ENCODE measurements at regions not wholly inside any gene's neighbourhood (a gene's known extent, or its start where the extent isn't known, plus 50 kb on each side); places are given as distances from the start of the nearest gene placed in this dataset.

- Mint-ChIP-seq H3K36me3 (ENCODE audit: low read depth, unreplicated experiment) (no peaks in the 10 kb centered on the region), H3K4me1 (ENCODE audit: unreplicated experiment) (no peaks in the 10 kb centered on the region), H3K27me3 (ENCODE audit: unreplicated experiment) (no peaks in the 10 kb centered on the region), H3K9me3 (ENCODE audit: unreplicated experiment) (no peaks in the 10 kb centered on the region), H3K27ac (ENCODE audit: unreplicated experiment) (no peak overlapping the region), H3K4me3 (ENCODE audit: unreplicated experiment) (no peak overlapping the region)
- TF ChIP-seq, protein P1, sequence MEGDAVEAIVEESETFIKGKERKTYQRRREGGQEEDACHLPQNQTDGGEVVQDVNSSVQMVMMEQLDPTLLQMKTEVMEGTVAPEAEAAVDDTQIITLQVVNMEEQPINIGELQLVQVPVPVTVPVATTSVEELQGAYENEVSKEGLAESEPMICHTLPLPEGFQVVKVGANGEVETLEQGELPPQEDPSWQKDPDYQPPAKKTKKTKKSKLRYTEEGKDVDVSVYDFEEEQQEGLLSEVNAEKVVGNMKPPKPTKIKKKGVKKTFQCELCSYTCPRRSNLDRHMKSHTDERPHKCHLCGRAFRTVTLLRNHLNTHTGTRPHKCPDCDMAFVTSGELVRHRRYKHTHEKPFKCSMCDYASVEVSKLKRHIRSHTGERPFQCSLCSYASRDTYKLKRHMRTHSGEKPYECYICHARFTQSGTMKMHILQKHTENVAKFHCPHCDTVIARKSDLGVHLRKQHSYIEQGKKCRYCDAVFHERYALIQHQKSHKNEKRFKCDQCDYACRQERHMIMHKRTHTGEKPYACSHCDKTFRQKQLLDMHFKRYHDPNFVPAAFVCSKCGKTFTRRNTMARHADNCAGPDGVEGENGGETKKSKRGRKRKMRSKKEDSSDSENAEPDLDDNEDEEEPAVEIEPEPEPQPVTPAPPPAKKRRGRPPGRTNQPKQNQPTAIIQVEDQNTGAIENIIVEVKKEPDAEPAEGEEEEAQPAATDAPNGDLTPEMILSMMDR (IDR thresholded peaks at IDR 0.05; ENCODE audit: unreplicated experiment) = no peak
- no peak for DNase-seq (ENCODE audit: low spot score)
These were observed 385.5 kb upstream of the SLC30A5 start for GRCh38 chr5:68708156-68708841.

GRCh38 chr5:68708842-68709170 is 385.0 kb upstream of the SLC30A5 start:
- TF ChIP-seq, protein P1 (IDR thresholded peaks at IDR 0.05; ENCODE audit: unreplicated experiment) = no peak

DNA sequence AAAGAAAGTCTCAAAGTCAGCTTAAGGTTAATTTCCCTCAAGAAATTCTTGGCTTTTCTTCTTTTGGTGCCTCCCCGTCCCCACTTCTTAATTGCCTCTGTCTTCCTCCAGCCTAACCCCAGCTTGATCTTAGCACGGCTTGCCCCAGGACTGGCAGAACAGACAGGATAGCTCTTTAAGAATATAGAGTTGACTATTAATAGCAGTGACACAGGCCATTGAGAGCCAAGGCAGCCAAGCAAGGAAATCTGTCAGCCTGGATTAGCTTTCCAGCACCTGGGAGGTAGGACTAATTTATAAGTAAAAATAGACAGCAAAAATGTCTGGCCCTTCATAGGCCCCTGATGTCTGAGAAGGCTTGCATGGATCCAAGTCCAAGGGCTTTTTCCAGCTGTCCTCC is 384.6 kb upstream of the SLC30A5 start:
- no peaks in the 10 kb centered on the region for H3K36me3 Mint-ChIP-seq (ENCODE audit: low read depth, unreplicated experiment)
- H3K27ac Mint-ChIP-seq (ENCODE audit: unreplicated experiment) = no peak overlapping the region
- TF ChIP-seq, protein P1 (IDR thresholded peaks at IDR 0.05; ENCODE audit: unreplicated experiment) = no peak
- DNase-seq (ENCODE audit: low spot score) = no peak
- H3K27me3 Mint-ChIP-seq (ENCODE audit: unreplicated experiment) = no peaks in the 10 kb centered on the region
- H3K4me3 Mint-ChIP-seq (ENCODE audit: unreplicated experiment) = no peak overlapping the region
- H3K9me3 Mint-ChIP-seq (ENCODE audit: unreplicated experiment) = no peaks in the 10 kb centered on the region
- no peaks in the 10 kb centered on the region for H3K4me1 Mint-ChIP-seq (ENCODE audit: unreplicated experiment)

More at GRCh38 chr5:68708842-68709170, 385.0 kb upstream of the SLC30A5 start:
- Mint-ChIP-seq H3K27ac (ENCODE audit: unreplicated experiment) (no peak overlapping the region), H3K27me3 (ENCODE audit: unreplicated experiment) (no peaks in the 10 kb centered on the region), H3K9me3 (ENCODE audit: unreplicated experiment) (no peaks in the 10 kb centered on the region), H3K36me3 (ENCODE audit: low read depth, unreplicated experiment) (no peaks in the 10 kb centered on the region), H3K4me3 (ENCODE audit: unreplicated experiment) (no peak overlapping the region), H3K4me1 (ENCODE audit: unreplicated experiment) (no peaks in the 10 kb centered on the region)
- no peak for DNase-seq (ENCODE audit: low spot score)

DNA sequence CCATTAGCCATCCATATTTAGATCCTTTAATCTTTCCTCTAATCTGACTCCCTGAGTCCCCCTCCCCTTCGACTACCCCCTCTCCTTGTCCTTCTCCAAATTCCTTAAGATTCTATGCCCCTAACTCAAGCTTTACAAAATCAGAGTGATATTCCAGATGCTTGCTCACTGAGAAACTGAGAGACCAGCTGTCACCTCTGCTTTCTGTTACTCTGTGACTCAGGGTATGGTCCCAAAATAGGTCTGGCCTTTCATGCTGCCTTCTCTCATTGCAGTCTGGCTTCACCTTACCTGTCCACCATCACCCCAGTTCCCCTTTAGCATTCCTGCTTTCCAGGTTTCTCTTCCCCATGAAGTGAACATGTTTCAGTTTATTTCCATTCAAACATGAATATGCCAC is 383.3 kb upstream of the SLC30A5 start:
- TF ChIP-seq, protein P1 (IDR thresholded peaks at IDR 0.05; ENCODE audit: unreplicated experiment) = no peak
- Mint-ChIP-seq H3K27me3 (ENCODE audit: unreplicated experiment) (no peaks in the 10 kb centered on the region), H3K4me3 (ENCODE audit: unreplicated experiment) (no peak overlapping the region), H3K4me1 (ENCODE audit: unreplicated experiment) (no peaks in the 10 kb centered on the region), H3K9me3 (ENCODE audit: unreplicated experiment) (no peaks in the 10 kb centered on the region), H3K27ac (ENCODE audit: unreplicated experiment) (no peak overlapping the region), H3K36me3 (ENCODE audit: low read depth, unreplicated experiment) (no peaks in the 10 kb centered on the region)
- DNase-seq (ENCODE audit: low spot score) = no peak

- Mint-ChIP-seq H3K4me1 (ENCODE audit: unreplicated experiment) (no peaks in the 10 kb centered on the region), H3K9me3 (ENCODE audit: unreplicated experiment) (no peaks in the 10 kb centered on the region), H3K36me3 (ENCODE audit: low read depth, unreplicated experiment) (no peaks in the 10 kb centered on the region), H3K4me3 (ENCODE audit: unreplicated experiment) (no peak overlapping the region), H3K27me3 (ENCODE audit: unreplicated experiment) (no peaks in the 10 kb centered on the region), H3K27ac (ENCODE audit: unreplicated experiment) (no peak overlapping the region)
- TF ChIP-seq, protein P1 (IDR thresholded peaks at IDR 0.05; ENCODE audit: unreplicated experiment) = no peak
- DNase-seq (ENCODE audit: low spot score) = no peak
These were observed 382.3 kb upstream of the SLC30A5 start for GRCh38 chr5:68711293-68712200.
